ENCODE measurements at regions not wholly inside any gene's neighbourhood (a gene's known extent, or its start where the extent isn't known, plus 50 kb on each side); places are given as distances from the start of the nearest gene placed in this dataset.
"Not testable (repeated sequence)": the region's sequence is repeated elsewhere in the genome, so short reads cannot be mapped to it uniquely, and the experiment has no call there.

DNA sequence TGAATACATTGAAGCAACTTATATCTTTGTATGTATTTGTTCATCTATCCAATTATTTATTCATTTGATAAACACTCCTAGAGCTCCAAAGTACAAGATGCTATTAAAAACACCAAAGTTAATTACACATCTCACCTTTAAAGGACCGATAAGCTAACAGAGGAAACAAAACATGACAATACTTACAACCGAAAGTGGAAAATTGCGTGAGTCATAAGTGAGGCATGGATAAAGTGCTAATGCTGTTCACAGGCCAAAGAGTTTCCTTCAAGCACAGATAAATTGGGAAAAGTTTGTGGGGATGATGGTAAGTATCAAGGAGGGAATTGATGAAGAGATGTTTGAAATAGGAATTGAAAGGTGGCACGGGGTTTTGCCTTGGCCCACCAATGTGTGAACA lies 172.8 kb upstream of the KITLG start:
- no peak for DNase-seq (ENCODE audit: low read depth)

- no peak for DNase-seq (ENCODE audit: low read depth)
Observed at GRCh38 chr12:88752183-88752582, 171.9 kb upstream of the KITLG start.

DNA sequence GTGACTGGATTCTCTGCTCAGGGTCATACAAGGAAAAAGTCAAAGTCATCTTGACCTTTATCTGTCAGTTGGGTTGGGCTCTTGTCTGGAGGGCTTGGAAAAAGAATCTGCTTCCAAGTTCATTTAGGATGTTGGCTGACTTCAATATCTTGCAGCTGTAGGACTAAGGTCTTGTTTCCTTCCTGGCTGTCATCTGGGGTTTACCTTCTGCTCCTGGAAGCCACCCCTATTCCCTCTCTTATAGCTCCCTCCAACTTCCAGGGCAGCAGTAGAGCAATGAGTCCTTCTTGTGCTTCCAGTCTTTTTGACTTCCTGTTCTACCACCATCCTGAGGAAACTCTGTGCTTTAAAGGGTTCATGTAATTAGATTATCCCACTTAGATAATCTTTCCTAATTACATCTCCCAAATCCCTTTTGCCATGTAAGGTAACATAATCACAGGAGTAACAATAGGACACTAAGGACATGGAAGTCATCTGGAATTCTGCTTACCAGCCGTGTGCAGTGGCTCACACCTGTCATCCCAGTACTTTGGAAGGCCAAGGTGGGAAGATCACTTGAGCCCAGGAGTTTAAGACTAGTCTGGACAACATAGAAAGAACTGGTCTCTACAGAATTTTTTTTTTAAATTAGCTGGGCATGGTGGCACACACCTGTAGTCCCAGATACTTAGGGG lies 170.7 kb upstream of the KITLG start:
- no peak for DNase-seq (ENCODE audit: low read depth)

GRCh38 chr12:88746386-88746785 lies 166.1 kb upstream of the KITLG start:
- no peak for DNase-seq (ENCODE audit: low read depth)

- no peak for DNase-seq (ENCODE audit: low read depth)
Observed at GRCh38 chr12:88743946-88744685, 163.8 kb upstream of the KITLG start.

DNA sequence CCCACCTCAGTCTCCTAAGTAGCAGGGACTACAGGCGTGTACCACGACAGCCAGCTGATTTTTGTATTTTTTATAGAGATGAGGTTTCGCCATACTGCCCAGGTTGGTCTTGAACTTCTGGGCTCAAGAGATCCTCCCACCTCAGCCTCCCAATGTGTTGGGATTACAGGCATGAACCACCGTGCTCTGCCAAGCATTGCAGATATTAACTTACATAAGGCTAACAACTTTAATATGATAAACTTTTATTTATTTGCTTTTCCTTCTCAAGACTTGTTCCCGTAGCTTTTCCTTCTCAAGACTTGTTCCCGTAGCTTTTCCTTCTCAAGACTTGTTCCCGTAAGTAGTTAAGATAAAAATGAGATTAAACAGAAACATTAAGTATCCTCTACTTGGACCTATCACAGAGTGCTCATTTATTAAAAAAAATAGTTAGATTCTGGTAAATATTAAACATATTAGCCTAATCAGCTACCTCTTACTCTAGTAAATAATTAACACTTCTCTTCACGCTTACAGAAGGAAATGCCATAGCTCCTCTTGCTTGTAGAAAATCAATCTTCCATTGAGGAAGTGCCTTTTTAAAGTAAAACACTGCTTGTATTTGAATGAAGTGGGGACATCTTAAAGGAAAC lies 157.7 kb upstream of the KITLG start:
- DNase-seq (ENCODE audit: low read depth): no peak

DNA sequence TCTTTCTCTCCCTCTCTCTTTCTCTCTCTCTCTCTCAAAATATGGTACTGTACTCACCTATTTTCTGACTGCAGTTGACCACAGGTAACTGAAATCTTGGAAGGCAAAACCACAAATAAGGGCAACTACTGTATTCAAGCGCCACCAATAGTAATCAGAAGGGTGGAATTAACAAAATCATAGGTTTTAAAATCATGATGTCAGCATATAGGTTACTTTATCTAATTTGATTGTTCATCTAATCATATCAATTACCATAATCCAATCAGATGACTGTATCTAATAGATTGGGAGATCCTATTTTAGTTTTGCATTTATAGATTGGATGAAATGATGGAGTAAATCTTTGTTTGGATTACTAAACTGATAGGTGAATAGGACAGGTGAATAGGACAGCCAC lies 155.8 kb upstream of the KITLG start:
- DNase-seq (ENCODE audit: low read depth): no peak

DNA sequence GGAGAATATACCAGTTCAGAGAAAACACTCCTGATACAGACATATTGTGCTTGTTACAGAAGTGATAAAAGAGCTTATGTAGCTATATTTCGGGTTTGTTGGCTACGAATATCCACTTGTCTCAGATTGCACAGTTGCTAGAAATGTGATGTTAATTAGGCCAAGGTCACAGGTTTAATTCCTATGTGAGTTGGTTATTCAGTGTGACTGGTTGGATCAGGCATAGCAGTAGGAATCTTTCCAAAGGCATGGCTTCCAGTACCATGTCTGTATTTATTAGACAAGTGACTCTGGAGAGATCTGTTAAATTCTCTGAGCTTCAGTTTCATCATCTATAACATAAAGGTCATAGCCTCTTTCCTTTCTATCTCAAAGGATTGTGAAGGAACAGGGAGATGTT lies 152.7 kb upstream of the KITLG start:
- no peak for DNase-seq (ENCODE audit: low read depth)

- DNase-seq (ENCODE audit: low read depth): no peak
Observed at GRCh38 chr12:88729196-88729595, 148.9 kb upstream of the KITLG start.

- no peak for DNase-seq (ENCODE audit: low read depth)
Observed at GRCh38 chr12:88726806-88727720, 146.8 kb upstream of the KITLG start.

GRCh38 chr12:88725592-88726143 lies 145.4 kb upstream of the KITLG start:
- no peak for DNase-seq (ENCODE audit: low read depth)

DNA sequence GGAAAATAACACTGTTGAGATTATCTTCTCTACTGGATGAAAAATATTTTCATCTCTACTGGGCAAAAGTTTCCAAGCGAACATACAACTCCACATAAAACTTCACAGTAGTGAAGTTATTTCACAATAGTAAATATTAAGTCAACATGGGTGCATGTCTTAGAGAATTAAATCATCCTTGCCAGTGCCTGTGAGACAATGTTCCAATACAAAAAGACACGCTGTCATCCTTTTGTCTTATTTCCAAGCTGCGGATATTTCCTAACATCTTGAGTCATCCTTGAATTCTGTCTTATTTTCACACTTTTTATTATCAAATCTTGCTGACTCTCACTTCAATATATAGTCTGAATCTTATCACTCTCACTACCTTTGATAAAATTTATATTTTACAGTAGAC lies 142.9 kb upstream of the KITLG start:
- DNase-seq (ENCODE audit: low read depth): no peak

DNA sequence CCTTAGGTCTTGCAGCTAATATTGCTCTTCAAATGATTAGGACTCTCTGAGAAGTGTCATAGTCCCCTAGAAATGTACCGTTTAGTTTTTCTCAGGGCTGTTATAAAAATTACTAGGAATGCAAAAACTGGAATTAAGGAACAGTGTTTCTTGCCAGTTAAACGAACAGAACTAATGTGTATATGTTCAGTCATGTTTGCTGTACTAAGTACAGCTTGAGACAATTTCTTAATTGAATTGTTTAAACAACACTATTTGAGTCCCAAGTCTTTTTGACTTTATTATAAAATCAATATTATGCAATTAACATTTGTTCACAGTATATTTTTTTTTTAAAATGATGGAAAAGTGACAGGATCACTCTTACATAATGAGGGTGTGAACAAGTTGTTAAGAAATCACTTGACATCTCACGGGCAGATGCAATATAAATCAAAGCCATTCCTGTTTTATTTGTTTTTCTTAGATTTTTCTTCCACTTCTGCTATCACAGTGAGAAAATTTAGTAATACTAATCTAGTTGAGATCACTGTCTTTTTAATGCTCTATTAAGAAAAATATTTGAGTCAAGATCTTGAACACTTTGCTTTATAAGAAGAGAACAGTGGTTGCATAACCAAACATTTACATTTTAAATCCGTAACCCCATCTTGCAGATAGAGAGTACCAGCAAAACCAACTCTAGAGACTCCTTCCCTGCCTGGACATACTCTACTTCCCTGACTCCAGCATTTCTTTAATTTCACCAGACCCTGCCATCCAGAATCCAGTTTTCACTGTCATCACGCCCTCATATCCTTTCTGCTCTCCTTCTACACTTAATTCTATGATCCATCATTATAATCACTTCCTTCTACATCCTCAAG lies 140.7 kb upstream of the KITLG start:
- no peak for DNase-seq (ENCODE audit: low read depth)

- DNase-seq (ENCODE audit: low read depth): no peak
Observed at GRCh38 chr12:88720231-88720630, 140.0 kb upstream of the KITLG start.

DNA sequence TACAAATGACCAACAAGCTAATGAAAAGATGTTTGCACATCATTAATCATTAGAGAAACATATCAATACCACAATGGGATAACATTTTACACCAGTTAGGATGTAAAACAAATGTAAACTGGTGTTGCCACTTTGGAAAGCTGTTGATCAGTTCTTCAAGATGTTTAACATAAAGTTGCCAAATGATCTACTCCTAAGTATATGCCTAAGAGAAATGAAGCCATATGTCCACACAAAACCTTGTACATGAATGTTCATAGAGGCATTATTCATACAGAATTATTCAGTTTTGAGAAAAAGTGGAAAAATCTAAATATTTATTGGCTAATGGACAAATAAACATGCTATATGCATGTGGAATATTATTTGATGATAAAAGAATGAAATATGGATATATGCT lies 136.9 kb upstream of the KITLG start:
- DNase-seq (ENCODE audit: low read depth): no peak

DNA sequence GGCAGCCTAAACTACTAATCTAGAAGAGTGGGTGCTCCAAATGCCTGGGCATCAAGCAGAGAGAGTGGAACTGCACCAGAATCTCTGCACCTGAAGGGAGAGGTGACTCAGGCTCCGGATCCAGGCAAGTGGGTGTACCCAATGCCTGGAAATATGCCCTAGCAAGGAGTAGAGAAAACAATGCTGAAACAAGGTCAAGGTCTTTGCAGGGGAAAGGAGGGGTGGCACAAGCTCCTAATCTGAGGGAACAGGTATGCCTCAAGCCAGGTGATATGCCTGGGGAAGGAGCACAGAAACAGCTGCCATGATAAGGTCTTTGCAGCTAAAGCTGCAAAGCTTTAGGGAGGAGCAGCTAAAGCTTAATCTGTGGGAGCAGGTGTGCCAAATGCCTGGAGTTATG lies 136.0 kb upstream of the KITLG start:
- DNase-seq (ENCODE audit: low read depth): no peak

DNA sequence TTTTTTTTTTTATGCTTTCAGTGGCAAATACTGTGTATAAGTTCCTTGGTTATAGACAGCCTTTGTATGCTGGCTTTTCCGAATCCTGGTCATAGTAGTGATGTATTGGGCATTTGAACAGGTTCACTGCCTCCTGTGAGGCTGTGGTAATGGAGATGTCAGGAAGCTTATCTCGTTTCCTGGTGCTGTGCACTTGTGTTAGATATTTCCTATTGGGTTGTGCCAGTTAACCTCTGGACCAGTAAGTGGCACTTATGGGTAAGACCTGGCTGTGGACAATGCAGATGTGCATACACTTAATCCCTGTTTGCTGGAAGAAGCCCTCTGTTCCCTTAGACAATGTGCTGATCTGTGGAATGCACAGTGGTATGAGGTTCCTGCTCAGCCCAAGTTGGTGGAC lies 135.4 kb upstream of the KITLG start:
- no peak for DNase-seq (ENCODE audit: low read depth)

DNA sequence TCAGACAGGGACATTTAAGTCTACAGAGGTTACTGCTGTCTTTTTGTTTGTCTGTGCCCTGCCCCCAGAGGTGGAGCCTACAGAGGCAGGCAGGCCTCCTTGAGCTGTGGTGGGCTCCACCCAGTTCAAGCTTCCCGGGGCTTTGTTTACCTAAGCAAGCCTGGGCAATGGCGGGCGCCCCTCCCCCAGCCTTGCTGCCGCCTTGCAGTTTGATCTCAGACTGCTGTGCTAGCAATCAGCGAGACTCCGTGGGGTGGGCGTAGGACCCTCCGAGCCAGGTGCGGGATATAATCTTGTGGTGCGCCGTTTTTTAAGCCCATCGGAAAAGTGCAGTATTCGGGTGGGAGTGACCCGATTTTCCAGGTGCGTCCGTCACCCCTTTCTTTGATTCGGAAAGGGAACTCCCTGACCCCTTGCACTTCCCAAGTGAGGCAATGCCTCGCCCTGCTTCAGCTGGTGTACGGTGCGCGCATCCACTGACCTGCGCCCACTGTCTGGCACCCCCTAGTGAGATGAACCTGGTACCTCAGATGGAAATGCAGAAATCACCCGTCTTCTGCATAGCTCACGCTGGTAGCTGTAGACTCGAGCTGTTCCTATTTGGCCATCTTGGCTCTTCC lies 134.1 kb upstream of the KITLG start:
- not testable (repeated sequence) for DNase-seq (ENCODE audit: low read depth)

DNA sequence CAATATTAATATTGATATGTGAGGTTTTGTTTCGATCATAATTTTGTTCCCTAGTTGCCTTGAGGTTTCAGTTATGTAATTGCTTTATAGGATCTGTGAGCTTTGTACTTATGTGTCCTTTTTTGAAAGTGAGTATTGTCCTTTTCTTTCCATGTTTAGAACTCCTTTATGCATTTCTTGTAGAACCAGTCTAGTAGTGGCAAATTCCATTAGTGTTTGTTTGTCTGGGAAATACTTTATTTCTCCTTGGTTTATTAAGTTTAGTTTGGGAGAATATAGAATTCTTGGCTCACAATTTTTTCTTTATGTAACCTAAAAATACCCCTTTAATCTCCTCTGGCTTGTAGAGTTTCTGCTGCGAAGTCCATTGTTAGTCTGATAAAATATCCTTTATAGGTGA lies 127.5 kb upstream of the KITLG start:
- DNase-seq (ENCODE audit: low read depth): no peak

GRCh38 chr12:88706286-88706685 lies 126.0 kb upstream of the KITLG start:
- DNase-seq (ENCODE audit: low read depth): no peak

DNA sequence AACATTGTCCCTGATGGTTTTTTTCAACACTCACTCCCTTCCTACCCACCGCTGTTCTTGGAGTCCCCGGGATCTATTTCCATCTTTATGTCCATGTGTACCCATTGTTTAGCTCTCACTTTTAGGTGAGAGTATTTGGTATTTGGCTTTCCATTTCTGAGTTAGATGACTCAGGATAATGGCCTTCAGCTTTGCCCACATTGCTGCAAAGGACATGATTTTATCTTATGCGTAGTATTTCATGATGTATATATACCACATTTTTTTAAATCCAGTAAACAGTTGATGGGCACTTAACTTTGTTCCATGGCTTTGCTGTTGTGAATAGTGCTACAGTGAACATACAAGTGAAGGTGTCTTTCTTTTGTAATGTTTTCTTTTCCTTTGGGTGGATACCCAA lies 123.5 kb upstream of the KITLG start:
- DNase-seq (ENCODE audit: low read depth): no peak
